NCI-H82 treated with DMSO at 0.1 percent for 48 hours (cell line): ENCODE measurements at regions not wholly inside any gene's neighbourhood (a gene's known extent, or its start where the extent isn't known, plus 50 kb on each side); places are given as distances from the start of the nearest gene placed in this dataset.

ENCODE experiments used
- DNase-seq: peaks from one replicate; lab custom pipeline; 2025; ENCODE audit not compliant: unreplicated experiment; lab: John Stamatoyannopoulos, UW

DNA sequence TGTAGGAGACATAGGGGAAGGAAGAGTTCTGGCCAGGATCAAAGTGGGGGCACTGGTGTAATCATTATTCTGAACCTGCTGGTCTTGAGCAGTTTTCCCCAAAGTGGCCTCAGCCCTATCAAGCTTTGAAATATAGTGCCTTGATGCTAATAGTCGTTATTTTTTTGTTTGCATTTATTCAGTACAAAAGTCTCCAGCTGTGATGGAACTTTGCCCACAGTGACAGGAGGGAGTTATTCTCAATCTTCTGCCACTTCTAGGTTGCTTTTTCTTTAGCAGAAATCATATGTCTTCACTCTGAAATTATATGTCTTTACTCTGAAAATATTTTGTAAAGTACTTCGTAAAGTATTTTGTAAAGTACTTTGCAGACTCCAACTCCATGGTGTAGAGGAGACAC lies 93.1 kb downstream of the FAT3 start:
- no peak for DNase-seq

- DNase-seq: no peak
These were observed 97.6 kb downstream of the FAT3 start for GRCh38 chr11:92322225-92322624.

- DNase-seq: no peak
These were observed 100.3 kb downstream of the FAT3 start for GRCh38 chr11:92324890-92325289.

DNA sequence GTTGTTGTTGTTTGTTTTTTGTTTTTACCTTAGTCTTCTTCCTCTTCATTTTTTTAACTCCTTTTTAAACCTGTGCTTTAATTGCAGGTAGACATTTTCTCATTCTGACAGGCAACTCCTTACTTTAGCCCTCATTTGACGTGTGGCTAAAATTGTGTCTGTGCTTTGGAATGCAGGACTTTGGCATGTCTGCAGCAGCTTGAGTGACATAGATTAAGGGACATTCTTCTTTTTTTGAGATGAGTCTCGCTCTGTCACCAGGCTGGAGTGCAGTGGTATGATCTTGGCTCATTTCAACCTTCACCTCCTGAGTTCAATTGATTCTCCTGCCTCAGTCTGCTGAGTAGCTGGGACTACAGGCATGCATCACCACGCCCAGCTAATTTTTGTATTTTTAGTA lies 100.8 kb downstream of the FAT3 start:
- no peak for DNase-seq

GRCh38 chr11:92329137-92329536 lies 104.5 kb downstream of the FAT3 start:
- DNase-seq: no peak

DNA sequence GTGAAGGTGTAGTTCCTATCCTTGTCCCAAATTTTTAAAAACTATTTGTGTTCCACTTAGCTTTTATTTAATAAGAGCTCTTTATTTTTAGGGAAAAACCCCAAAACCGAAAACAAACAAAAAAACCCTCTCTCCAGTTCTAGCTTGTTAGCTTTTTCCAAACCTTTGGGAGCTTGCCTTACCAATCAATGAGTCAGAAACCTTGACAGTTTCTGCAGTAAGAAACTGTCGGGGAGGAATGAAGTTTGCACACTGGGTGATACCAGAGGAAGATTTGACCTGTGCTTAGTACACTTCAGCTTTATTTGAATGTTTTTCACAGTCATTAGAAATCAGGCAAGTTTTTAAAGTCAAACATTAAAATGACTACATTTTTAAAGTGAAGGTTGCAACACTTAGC lies 105.0 kb downstream of the FAT3 start:
- no peak for DNase-seq

GRCh38 chr11:92330114-92330513 lies 105.5 kb downstream of the FAT3 start:
- DNase-seq: no peak

DNA sequence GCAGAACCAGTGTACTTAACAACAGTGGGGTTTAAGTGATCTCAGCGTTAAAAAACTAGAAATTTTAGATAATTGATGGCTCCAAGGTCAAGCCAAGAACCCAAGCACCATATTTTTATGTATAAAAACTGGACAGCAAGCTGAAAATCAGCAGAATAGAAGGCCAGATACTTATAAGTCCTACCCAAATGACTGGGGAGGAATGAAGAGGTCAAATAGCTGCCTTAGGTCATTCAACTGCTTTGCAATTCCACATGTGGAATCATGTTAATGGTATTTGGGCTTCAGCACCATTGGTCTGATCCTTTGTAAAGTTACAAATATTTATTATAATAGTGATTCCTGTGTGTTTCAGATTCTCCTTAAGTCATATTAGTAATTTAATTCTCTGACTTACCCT lies 108.4 kb downstream of the FAT3 start:
- DNase-seq: no peak

GRCh38 chr11:92340839-92341238 lies 116.2 kb downstream of the FAT3 start:
- no peak for DNase-seq

DNA sequence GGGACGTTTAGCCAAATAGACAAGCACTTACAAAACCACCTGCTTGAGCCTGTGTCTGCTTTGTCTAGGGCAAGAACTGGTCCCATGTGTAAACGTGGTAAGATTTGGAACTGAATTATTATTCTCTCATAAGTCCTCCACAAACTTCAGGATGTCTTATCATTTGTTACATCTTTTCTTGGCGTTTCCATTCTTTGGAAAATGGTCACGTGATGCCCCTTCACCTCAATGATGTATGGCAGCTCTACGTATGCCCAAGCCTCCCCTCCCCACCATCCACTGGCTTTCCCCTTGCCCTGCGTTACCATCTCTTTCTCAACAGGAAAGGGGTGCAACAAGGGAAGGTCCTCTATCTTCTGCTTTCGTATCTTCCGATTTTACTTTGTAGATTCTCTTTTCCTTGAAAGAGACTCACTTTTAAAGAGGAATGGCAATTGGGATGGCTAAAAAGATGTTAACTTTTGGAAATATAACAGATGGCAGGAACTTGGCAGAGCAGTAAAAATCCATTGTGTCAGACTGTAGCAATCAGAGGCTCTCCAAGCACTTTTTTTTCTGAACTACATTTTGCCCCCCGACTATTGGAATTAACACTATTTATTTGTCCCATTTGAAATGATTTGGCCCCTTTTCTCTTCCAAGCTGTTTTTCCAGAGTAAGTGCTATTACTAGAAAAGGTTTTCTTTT lies 117.6 kb downstream of the FAT3 start:
- DNase-seq: no peak

DNA sequence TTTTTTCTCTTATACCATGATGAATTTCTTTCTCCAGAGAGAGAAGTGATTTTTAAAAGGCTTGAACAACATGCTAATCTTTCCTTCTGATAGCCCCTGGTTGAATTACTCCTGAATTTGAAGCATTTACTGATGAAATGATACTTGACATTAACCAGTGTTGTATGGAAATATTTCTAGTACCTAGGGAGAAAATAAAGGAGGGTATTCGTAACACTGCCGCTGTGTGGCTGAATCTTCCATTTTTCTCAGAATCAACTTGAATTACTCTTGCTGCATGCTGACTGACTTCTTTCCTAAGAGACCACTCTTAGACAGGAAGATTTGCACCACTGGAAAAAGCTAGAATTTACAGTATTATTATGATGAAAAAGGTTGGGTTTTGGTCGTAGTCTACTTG lies 118.3 kb downstream of the FAT3 start:
- no peak for DNase-seq

GRCh38 chr11:92346220-92346619 lies 121.6 kb downstream of the FAT3 start:
- DNase-seq: no peak

GRCh38 chr11:92347454-92347853 lies 122.8 kb downstream of the FAT3 start:
- DNase-seq: no peak

GRCh38 chr11:92349486-92350156 lies 125.0 kb downstream of the FAT3 start:
- no peak for DNase-seq

DNA sequence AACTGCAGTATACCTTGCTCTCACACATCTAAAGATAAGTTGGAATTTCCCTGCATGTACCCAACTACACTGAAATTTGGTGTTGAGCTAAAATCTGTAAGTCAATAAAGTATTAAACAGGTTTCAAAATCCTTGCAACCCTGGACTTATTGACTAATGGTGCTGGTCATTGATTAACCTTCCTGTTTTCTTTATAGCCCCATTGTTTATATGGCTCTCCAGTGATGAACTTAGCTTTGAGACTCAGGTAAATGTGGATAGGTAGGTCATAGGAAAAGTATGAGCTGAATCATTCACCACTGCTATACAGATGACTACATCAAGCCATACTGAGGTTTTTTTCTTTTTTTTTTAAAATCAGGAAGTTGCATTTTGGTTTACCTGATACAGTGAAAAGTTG lies 132.7 kb downstream of the FAT3 start:
- no peak for DNase-seq

GRCh38 chr11:92357841-92358240 lies 133.2 kb downstream of the FAT3 start:
- DNase-seq: no peak

DNA sequence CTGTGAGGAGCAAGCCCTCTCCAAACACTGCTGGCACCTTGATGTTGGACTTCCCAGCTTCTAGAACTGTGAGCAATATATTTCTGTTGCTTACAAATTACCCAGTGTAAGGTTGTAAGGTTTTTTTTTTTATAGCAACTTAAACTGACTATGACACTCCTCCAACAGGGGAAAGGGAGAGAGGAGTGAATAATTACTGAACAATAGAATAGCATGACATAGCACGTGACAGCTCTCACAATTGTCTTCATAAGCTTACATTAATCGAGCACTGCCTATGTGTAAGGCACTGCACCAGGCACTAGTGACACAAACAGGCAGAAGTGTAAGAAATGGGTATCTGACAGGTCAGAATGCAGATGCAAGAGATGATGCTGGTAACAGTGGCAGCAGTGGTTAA lies 136.9 kb downstream of the FAT3 start:
- DNase-seq: no peak

DNA sequence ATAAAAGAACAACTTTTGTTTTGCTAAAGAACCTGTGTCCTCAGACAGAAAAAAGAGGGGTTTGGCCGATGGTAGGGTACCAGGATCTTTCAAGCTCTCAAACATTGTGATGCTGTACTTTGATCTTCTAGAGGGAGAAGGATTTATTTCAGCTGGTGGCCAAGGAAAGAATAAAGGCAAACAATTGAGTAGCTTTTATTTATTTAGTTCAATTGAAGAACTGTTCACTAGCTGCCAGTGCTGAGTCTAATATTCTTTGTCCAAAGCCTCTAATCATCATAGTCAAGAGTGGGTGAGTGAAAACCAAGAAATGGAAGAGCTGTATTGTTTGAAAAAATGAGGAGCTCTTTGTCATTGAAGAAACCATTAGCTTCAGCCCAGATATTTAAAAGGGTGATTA lies 138.4 kb downstream of the FAT3 start:
- DNase-seq: no peak

DNA sequence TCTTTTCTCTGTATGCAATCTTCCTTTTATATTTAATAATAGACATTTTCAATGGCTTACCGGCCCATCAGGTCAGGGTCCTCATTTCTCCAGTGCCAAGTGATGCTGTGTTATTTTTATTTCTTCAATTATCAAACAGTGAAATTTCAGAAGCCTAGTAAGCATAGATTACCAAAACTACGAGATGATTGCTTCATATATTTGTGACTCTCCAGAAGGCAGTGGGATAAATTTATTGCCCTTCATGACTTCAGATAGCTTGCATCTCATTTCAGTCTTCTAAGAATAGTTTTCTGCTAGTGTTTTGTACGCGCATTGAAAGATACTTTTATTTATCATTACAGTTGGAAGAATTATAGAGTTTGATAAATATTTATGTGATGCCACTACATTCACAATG lies 139.6 kb downstream of the FAT3 start:
- no peak for DNase-seq

DNA sequence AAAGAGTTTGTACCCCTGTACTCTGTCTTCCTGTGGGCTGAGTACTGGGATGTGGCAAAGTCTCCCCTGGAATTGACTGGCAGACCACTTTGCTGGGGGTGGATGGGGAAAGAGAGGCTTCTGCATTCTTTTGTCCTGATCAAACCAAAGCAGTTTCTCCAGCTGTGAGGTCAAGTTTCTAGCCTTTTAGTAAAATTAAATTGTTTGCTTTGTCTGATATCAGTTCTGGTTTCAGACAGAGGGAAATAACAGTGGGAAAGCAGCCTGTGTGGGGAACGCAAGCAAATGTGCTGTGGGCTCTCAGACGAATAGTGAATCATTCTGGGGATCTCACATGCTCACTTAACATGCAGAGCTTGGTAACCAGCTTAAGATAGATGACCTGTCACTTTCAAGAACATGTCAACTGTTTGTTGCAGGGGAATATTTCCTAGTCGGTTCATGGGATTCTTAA lies 151.6 kb downstream of the FAT3 start:
- no peak for DNase-seq

DNA sequence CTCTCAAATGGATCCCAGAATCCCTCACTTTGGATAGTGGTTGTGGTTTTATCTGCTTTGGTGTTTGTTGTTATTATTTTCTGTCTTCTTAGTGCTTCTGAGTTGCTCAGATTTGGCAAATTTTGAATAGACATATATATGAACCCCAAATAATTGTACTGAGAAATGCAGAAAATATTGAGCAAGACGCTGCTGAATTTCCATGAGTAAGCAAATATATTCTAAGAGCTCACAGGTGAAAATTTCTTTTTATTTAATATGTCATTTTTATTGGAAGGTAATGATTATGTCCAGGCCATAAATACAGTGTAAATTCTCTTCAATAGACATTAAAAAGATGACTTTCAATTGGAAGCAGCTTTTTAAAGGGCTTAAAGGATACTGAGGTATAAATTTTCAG lies 152.1 kb downstream of the FAT3 start:
- no peak for DNase-seq

DNA sequence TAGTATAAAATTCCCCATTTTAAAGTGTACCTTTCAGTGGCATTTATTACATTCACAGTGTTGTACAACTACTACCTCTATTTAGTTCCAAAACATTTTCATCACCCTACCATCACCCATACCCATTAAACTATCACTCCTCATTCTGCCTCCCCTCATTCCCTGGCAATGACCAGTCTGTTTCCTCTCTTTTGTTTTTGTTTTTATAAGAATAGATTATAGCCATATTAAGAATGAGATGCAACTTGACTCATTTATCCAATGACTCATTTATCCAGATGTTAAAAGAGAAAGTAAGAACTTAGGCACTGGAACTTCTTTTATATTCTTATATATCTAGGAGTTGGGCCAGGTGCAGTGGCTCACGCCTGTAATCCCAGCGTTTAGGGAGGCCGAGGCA lies 156.3 kb downstream of the FAT3 start:
- DNase-seq: no peak

DNA sequence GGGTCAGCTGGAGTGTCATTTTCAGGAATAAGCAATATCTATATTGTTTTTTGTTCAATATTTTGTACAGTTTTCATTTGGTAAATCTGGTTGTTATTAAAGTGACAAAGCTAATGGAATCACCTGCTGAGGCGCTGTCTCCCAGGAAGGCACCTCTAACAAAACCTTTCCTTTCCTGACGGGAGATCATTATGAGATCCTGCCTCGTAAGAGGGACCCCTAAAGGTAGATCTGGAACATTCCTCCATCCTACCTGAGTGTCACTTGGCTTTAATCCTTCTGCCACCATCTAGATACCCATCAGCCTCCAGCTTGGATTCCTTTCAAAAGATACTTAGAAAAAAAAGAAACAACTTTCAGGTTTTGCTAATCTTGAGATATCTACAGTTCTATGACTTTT lies 157.7 kb downstream of the FAT3 start:
- no peak for DNase-seq
